HL-60 (cell line): ENCODE measurements at regions not wholly inside any gene's neighbourhood (a gene's known extent, or its start where the extent isn't known, plus 50 kb on each side); places are given as distances from the start of the nearest gene placed in this dataset.

Source experiments
- GABPA ChIP-seq: IDR thresholded peaks from 2 replicates; pipeline ENCODE4 v1.6.1; 2012; ENCODE audit warnings: low read depth
- POLR2AphosphoS5 ChIP-seq: IDR thresholded peaks from 2 replicates; pipeline ENCODE4 v1.6.1; 2012; ENCODE audit warnings: low read depth
- SPI1 ChIP-seq: IDR thresholded peaks from 2 replicates; pipeline ENCODE4 v1.6.1; 2012; ENCODE audit warnings: low read depth, mild to moderate bottlenecking, borderline replicate concordance
- TF ChIP-seq, protein P1 (sequence below): IDR thresholded peaks from one replicate; pipeline ENCODE4 v1.5.1; 2011; ENCODE audit warnings: low read length, control low read depth, inconsistent platforms; ENCODE audit not compliant: insufficient read depth
- TF ChIP-seq, protein P2 (sequence below): IDR thresholded peaks from 2 replicates; pipeline ENCODE4 v1.6.1; 2012; ENCODE audit warnings: low read depth; ENCODE audit not compliant: insufficient replicate concordance

DNA sequence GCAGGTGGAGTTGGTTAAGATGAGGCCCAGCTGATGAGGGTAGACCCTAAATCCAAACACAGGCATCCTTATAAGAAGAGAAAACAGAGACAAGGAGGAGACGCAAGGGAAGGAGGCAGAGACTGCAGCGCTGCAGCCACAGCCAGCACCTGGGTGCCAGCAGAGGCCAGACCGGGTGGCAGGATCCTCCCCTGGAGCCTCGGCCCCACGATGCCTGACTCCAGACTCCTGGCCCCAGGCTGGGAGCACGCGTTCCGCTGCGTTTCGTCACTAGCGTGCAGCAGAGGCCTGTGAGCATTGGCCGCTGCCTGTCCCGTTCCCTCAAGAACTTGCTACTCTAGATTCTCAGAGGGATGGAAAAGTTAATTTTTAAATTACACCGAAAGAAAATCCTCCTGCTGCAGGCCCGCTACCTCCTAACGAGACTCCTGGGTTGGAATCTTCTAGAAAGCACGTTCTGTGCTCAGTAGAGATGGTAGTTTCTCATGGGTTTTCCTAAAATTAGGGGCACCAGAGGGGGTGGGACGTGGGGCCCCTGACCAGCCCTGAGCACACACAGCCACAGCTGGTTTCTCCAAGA, 57.7 kb upstream of the FBRSL1 start:
- TF ChIP-seq, protein P1, sequence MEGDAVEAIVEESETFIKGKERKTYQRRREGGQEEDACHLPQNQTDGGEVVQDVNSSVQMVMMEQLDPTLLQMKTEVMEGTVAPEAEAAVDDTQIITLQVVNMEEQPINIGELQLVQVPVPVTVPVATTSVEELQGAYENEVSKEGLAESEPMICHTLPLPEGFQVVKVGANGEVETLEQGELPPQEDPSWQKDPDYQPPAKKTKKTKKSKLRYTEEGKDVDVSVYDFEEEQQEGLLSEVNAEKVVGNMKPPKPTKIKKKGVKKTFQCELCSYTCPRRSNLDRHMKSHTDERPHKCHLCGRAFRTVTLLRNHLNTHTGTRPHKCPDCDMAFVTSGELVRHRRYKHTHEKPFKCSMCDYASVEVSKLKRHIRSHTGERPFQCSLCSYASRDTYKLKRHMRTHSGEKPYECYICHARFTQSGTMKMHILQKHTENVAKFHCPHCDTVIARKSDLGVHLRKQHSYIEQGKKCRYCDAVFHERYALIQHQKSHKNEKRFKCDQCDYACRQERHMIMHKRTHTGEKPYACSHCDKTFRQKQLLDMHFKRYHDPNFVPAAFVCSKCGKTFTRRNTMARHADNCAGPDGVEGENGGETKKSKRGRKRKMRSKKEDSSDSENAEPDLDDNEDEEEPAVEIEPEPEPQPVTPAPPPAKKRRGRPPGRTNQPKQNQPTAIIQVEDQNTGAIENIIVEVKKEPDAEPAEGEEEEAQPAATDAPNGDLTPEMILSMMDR, result no peak
- TF ChIP-seq POLR2AphosphoS5 (no peak), GABPA (no peak), SPI1 (no peak)
- TF ChIP-seq, protein P2, sequence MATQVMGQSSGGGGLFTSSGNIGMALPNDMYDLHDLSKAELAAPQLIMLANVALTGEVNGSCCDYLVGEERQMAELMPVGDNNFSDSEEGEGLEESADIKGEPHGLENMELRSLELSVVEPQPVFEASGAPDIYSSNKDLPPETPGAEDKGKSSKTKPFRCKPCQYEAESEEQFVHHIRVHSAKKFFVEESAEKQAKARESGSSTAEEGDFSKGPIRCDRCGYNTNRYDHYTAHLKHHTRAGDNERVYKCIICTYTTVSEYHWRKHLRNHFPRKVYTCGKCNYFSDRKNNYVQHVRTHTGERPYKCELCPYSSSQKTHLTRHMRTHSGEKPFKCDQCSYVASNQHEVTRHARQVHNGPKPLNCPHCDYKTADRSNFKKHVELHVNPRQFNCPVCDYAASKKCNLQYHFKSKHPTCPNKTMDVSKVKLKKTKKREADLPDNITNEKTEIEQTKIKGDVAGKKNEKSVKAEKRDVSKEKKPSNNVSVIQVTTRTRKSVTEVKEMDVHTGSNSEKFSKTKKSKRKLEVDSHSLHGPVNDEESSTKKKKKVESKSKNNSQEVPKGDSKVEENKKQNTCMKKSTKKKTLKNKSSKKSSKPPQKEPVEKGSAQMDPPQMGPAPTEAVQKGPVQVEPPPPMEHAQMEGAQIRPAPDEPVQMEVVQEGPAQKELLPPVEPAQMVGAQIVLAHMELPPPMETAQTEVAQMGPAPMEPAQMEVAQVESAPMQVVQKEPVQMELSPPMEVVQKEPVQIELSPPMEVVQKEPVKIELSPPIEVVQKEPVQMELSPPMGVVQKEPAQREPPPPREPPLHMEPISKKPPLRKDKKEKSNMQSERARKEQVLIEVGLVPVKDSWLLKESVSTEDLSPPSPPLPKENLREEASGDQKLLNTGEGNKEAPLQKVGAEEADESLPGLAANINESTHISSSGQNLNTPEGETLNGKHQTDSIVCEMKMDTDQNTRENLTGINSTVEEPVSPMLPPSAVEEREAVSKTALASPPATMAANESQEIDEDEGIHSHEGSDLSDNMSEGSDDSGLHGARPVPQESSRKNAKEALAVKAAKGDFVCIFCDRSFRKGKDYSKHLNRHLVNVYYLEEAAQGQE, result no peak
